ENCODE measurements at regions not wholly inside any gene's neighbourhood (a gene's known extent, or its start where the extent isn't known, plus 50 kb on each side); places are given as distances from the start of the nearest gene placed in this dataset.

GRCh38 chr5:68465133-68465532, 249.6 kb downstream of the PIK3R1 start:
- 90% methylated on average over 3 of the region's 3 CpGs for WGBS
- Histone ChIP-seq H3K36me3 (ENCODE audit: insufficient read depth) (no peaks in the 10 kb centered on the region), H3K4me3 (ENCODE audit: low read depth, low read length) (no peak overlapping the region), H3K27ac (ENCODE audit: low read depth) (no peak overlapping the region), H3K4me1 (ENCODE audit: insufficient read depth) (no peaks in the 10 kb centered on the region)
- no peak for DNase-seq (ENCODE audit: extremely low spot score)

- no peak for DNase-seq (ENCODE audit: extremely low spot score)
- Histone ChIP-seq H3K4me1 (ENCODE audit: insufficient read depth) (no peaks in the 10 kb centered on the region), H3K27ac (ENCODE audit: low read depth) (no peak overlapping the region), H3K4me3 (ENCODE audit: low read depth, low read length) (no peak overlapping the region), H3K36me3 (ENCODE audit: insufficient read depth) (no peaks in the 10 kb centered on the region)
- 87% methylated on average over 6 of the region's 6 CpGs for WGBS
Measured at GRCh38 chr5:68465934-68466551, 250.5 kb downstream of the PIK3R1 start.

GRCh38 chr5:68467208-68467607, 251.7 kb downstream of the PIK3R1 start:
- no peaks in the 10 kb centered on the region for H3K4me1 ChIP-seq (ENCODE audit: insufficient read depth)
- 93% methylated on average over 2 of the region's 2 CpGs for WGBS
- H3K36me3 ChIP-seq (ENCODE audit: insufficient read depth) = no peaks in the 10 kb centered on the region
- DNase-seq (ENCODE audit: extremely low spot score) = no peak
- no peak overlapping the region for H3K27ac ChIP-seq (ENCODE audit: low read depth)
- H3K4me3 ChIP-seq (ENCODE audit: low read depth, low read length) = no peak overlapping the region

DNA sequence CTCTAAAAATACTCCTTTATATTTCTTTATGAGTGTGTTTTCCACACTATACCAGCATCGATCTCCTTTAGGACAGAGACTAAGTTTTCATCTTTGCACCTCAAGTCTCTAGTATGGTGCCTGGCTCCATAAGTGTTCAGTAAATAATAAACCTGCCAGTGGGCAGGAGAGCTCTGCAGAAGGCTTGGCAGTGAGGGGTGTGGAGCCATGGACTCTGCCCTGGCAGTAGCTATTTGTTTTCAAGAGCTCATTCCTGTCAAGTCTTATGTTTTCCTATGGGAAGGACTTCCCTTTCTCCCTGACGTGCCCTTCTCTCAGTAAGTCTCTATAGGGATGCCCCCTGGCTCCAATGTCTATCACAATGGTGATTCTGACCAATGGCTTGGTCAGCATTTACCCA, 252.2 kb downstream of the PIK3R1 start:
- Histone ChIP-seq H3K36me3 (ENCODE audit: insufficient read depth) (no peaks in the 10 kb centered on the region), H3K4me1 (ENCODE audit: insufficient read depth) (no peaks in the 10 kb centered on the region), H3K27ac (ENCODE audit: low read depth) (no peak overlapping the region), H3K4me3 (ENCODE audit: low read depth, low read length) (no peak overlapping the region)
- no peak for DNase-seq (ENCODE audit: extremely low spot score)
- WGBS = 95% methylated on average over 2 of the region's 2 CpGs

DNA sequence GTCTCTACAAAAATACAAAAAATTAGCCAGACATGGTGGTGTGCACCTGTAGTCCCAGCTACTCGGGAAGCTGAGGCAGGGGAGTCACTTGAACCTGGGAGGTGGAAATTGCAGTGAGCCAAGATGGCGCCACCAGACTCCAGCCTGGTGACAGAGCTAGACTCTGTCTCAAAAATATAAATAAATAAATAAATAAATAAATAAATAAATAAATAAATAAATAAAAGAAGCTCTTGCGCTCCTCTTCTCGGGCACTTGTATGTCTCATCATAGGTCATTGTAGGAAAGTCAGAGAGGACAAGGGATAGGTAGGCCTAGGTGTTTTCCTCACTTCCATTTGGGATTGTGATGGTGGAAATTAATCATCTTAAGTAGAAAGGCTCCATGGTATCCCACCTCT, 252.8 kb downstream of the PIK3R1 start:
- Histone ChIP-seq H3K4me1 (ENCODE audit: insufficient read depth) (no peaks in the 10 kb centered on the region), H3K4me3 (ENCODE audit: low read depth, low read length) (no peak overlapping the region), H3K27ac (ENCODE audit: low read depth) (no peak overlapping the region), H3K36me3 (ENCODE audit: insufficient read depth) (no peaks in the 10 kb centered on the region)
- DNase-seq (ENCODE audit: extremely low spot score) = no peak
- WGBS = 98% methylated on average over 4 of the region's 4 CpGs

DNA sequence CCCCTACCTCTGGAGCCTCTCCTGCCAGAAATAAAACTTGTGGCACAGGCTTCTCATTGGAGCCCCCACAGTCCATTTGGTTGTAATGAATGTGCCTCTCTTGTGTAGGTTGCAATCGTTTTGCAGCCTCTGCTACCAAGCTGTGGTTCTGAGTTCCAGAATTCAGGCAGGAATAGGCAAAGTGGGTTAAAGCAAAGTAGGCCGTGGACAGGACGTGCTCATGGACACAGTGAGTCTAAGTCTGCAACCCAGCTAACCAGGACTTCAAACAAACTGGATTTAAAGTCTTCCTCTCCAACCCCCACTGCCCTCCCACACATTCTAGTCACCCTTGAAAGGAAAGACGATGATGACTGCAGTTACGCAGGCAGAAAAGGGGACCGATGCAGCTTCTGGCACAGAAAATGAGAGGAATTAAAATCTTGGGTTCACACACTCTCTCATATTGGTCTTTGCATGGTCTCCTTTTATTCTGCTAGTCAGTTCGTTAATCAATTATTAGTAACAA, 260.0 kb downstream of the PIK3R1 start:
- WGBS = 95% methylated on average over 7 of the region's 7 CpGs
- H3K4me3 ChIP-seq (ENCODE audit: low read depth, low read length) = no peak overlapping the region
- no peaks in the 10 kb centered on the region for H3K36me3 ChIP-seq (ENCODE audit: insufficient read depth)

DNA sequence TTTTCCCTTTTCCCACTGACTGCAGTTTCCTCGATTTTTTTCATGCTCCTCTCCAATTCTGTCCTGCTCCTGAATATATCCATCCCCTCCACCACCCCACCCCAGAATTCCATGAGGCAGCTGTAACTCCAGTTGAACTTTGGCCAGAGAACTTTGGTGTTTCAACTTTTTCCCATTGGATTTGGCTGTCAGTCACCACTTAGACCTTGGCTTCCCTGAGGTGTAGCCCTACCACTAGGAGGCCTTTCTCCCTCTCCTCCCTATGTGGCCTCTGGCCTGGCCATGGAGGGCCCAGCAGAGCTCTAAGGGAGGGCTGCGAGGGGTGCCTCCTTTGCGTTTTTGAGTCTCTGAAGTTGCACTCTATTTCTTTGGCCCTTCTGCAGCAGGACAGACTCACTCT, 261.3 kb downstream of the PIK3R1 start:
- H3K4me1 ChIP-seq (ENCODE audit: insufficient read depth) = no peaks in the 10 kb centered on the region
- no peaks in the 10 kb centered on the region for H3K36me3 ChIP-seq (ENCODE audit: insufficient read depth)
- no peak for DNase-seq (ENCODE audit: extremely low spot score)
- WGBS = 91% methylated on average over 3 of the region's 3 CpGs
- H3K4me3 ChIP-seq (ENCODE audit: low read depth, low read length) = no peak overlapping the region
- H3K27ac ChIP-seq (ENCODE audit: low read depth) = no peak overlapping the region

More for the DNA sequence above, 260.0 kb downstream of the PIK3R1 start:
- no peak for DNase-seq (ENCODE audit: extremely low spot score)
- no peaks in the 10 kb centered on the region for H3K4me1 ChIP-seq (ENCODE audit: insufficient read depth)
- H3K27ac ChIP-seq (ENCODE audit: low read depth) = no peak overlapping the region

DNA sequence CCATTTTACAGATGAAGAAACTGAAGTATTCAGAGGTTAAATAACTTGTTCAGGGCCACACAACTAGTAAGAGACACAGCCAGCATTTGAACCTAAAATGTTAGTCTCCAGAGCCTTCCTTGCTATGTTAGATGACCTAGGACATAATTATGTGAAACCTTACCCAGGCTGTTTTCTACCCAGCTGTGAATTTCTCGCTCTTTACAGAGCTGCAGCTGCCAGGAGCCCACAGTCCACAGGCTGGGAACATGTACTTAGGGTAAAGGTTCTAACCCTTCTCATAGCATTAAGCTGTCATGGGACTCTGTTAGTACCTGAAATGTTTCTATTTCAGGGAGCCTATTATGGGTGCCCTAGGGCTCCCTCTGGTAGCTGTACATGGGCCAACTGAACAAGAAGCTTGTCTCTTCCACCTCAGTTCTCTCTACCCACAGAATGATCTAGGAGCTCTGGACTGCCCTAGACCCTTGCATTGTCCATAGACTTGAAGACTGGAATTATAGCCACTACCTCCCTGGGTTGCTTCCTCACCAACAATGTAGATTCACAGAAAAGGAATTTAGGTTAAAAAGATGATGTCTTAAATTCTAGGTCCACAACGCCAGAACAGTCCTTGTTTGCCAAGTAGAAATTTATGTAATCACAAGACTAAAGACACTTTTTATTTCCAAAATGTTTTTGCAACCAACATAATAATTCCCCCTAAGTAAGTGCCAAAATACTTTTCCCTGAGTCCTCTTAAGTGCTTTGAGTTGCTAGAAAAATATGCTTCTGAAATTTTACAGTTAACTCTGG, 262.9 kb downstream of the PIK3R1 start:
- 62% methylated on average over 2 of the region's 2 CpGs for WGBS
- H3K27ac ChIP-seq (ENCODE audit: low read depth) = no peak overlapping the region
- no peak for DNase-seq (ENCODE audit: extremely low spot score)
- no peaks in the 10 kb centered on the region for H3K4me1 ChIP-seq (ENCODE audit: insufficient read depth)
- H3K4me3 ChIP-seq (ENCODE audit: low read depth, low read length) = no peak overlapping the region
- H3K36me3 ChIP-seq (ENCODE audit: insufficient read depth) = no peaks in the 10 kb centered on the region

- 54% methylated on average over 2 of the region's 2 CpGs for WGBS
- no peak overlapping the region for H3K27ac ChIP-seq (ENCODE audit: low read depth)
Measured at GRCh38 chr5:68479524-68479923, 264.0 kb downstream of the PIK3R1 start.

DNA sequence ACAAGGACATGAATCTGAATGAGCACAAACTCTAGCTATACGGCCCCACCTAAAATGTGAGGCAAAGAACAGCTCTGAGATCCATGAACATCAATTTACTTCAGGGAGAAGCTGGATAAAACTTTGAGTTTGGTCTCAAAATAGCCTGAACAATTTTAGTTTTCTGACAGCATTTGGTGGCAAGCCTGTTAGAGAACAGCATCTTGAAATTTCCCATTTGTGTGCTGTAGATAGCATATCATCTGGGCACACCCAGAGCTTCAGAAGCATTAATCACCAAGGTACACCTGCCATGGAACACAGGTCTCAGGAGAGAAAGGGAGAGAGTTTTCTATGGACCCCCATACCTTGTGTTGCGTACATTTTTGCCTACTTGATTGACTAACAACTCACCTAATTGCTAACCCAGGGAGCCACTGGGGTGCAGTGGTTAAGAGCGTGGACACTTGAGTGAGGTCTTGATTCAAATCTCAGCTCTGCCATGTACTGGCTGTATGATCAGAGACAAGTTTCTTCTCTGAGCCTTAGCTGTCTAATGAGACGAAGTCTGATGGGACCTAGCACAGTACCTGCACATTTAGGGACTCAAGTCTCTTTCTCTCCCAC, 264.9 kb downstream of the PIK3R1 start:
- Histone ChIP-seq H3K4me1 (ENCODE audit: insufficient read depth) (no peaks in the 10 kb centered on the region), H3K36me3 (ENCODE audit: insufficient read depth) (no peaks in the 10 kb centered on the region), H3K27ac (ENCODE audit: low read depth) (no peak overlapping the region), H3K4me3 (ENCODE audit: low read depth, low read length) (no peak overlapping the region)
- no peak for DNase-seq (ENCODE audit: extremely low spot score)
- WGBS = 91% methylated on average over 4 of the region's 4 CpGs

More at GRCh38 chr5:68479524-68479923, 264.0 kb downstream of the PIK3R1 start:
- Histone ChIP-seq H3K4me3 (ENCODE audit: low read depth, low read length) (no peak overlapping the region), H3K36me3 (ENCODE audit: insufficient read depth) (no peaks in the 10 kb centered on the region), H3K4me1 (ENCODE audit: insufficient read depth) (no peaks in the 10 kb centered on the region)
- DNase-seq (ENCODE audit: extremely low spot score) = no peak

DNA sequence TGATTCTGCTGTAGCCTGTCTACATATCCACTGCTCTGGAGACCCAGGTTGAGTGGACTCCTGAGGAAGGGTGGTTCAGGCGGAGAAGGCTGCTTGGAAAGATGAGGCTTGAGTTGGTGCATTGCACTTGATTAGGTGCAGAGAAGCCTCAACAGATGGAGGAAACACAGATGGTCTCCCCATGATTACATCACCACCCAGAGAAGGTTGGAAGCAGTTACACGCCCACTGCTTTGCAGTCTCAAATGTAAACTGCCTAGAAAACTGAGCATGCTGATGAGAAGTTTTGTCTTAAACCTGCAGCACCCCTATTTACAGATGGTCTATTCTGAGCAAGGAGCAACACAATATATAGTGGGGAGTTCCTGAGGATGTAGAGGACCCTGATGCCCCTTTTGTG, 266.6 kb downstream of the PIK3R1 start:
- no peaks in the 10 kb centered on the region for H3K4me1 ChIP-seq (ENCODE audit: insufficient read depth)
- H3K27ac ChIP-seq (ENCODE audit: low read depth) = no peak overlapping the region
- WGBS = 76% methylated on average over 2 of the region's 2 CpGs
- H3K36me3 ChIP-seq (ENCODE audit: insufficient read depth) = no peaks in the 10 kb centered on the region
- no peak overlapping the region for H3K4me3 ChIP-seq (ENCODE audit: low read depth, low read length)
- no peak for DNase-seq (ENCODE audit: extremely low spot score)

DNA sequence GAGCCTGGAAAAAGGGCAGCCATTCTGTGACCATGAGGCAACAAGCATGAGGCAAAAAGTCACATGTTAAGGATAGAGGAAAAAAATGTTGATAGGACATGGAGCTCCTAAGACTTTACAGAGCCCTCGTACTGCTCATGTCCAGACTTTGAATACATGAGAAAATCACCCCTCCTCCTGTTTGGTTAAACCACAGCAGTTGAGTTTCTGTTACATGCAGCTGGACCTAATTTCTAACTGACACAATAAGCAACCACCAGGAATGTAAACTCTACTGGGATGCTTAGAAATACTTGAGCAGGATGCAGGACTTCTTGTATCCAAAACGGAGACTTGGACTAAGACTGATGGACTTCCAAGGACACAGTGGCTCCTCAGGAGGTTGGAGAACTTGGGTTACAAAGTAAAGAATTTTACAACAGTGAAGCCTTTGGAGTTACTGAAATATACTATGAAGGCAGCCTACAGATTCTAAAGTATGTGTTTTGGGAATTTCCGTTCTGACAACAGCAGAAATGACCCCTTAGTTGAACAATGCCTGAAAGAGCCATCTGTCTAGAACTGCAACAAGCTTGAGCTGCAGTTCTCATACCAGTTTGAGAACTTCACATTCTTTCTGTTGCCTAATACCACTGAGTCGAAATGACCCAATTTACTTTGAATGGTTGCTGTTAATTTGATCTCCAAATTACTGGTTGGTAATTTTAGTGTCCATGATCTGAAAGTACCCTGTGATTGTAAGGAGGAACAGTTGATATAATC, 268.9 kb downstream of the PIK3R1 start:
- WGBS = 81% methylated on average over 4 of the region's 4 CpGs
- Histone ChIP-seq H3K36me3 (ENCODE audit: insufficient read depth) (no peaks in the 10 kb centered on the region), H3K4me1 (ENCODE audit: insufficient read depth) (no peaks in the 10 kb centered on the region), H3K27ac (ENCODE audit: low read depth) (no peak overlapping the region), H3K4me3 (ENCODE audit: low read depth, low read length) (no peak overlapping the region)
- DNase-seq (ENCODE audit: extremely low spot score) = no peak

DNA sequence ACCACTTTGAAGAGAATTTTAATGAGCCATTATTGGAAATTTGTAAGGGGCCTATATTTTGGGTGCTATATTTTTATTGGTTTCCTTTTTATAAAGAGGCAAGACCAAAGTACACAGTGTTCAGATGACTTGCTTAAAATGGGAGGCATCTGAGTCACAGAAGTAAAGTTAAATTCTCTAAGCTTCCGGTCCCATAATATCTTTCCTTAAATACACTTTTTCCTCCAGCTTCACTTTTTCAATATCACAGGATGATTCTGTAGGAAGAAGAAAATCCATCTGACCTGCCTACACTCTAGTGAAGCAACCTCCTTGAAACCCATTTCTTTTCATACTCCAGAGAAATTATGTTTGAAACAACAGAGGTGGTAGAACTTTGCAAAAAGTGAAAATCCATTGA, 274.0 kb downstream of the PIK3R1 start:
- Histone ChIP-seq H3K36me3 (ENCODE audit: insufficient read depth) (no peaks in the 10 kb centered on the region), H3K4me1 (ENCODE audit: insufficient read depth) (no peaks in the 10 kb centered on the region), H3K4me3 (ENCODE audit: low read depth, low read length) (no peak overlapping the region), H3K27ac (ENCODE audit: low read depth) (no peak overlapping the region)
- no peak for DNase-seq (ENCODE audit: extremely low spot score)
- WGBS = 92% methylated on average over 1 of the region's 1 CpG

All from urinary bladder (tissue), 3 donors.